GM21423 (cell line): ENCODE measurements at regions not wholly inside any gene's neighbourhood (a gene's known extent, or its start where the extent isn't known, plus 50 kb on each side); places are given as distances from the start of the nearest gene placed in this dataset.
"Not testable (repeated sequence)": the region's sequence is repeated elsewhere in the genome, so short reads cannot be mapped to it uniquely, and the experiment has no call there.

Source experiments
- ATAC-seq: cut with Tn5 transposase; IDR thresholded peaks from one replicate; pipeline ENCODE4 v1.9.1; 2021; ENCODE audit warnings: mild to moderate bottlenecking, moderate library complexity; ENCODE audit not compliant: unreplicated experiment

DNA sequence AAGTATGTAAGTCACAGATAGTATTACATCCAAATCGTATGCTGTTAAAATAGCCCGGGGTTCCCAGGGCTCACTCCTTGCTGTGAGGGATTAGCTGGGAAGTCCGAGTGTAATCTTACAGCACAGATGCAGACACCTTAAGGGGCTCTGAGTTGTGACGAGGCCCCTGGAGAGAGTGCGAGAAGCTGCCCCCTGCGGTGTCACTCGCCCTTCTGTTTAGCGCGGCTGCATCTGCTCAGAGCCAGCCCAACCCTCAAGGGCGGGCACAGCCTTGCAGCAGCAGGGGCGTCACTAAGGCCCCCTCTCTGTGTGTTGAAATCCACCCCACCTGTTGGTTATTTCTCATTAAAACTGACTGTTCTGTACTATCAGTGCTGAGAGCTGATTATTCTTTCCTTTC lies 135.8 kb downstream of the LAT start:
- ATAC-seq, result not testable (repeated sequence)

DNA sequence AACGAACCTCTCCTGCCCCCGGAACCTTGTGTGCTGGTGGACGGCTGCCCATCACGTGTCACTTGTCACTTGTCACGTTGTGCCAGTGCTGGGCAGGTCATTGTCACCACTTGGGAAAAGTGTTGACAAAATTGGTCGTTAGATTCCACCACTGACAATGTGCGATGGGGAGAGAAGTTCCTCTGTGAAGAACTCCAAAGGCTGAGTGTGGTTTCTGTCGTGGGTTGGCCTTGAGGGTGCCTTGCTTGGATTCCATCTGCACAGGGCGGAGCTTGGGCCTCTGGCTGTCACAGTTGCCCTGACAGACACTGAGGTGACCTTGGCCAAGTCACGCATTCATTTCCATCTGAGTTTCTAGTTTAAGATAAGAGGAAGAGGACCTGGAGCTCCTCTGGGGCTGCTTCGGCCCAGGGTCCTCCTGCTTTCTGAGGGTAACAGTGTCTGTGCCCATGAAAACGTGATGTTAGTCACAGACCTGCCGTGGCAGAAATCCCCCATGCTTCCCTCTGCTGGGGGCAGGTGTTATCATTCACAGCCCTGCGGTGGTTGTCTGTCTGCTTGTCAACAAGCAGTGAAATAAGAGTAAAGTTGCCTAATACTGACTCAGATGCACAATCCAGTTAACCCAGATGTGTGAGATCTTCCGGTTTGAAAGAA lies 133.6 kb downstream of the LAT start:
- ATAC-seq, result not testable (repeated sequence)

DNA sequence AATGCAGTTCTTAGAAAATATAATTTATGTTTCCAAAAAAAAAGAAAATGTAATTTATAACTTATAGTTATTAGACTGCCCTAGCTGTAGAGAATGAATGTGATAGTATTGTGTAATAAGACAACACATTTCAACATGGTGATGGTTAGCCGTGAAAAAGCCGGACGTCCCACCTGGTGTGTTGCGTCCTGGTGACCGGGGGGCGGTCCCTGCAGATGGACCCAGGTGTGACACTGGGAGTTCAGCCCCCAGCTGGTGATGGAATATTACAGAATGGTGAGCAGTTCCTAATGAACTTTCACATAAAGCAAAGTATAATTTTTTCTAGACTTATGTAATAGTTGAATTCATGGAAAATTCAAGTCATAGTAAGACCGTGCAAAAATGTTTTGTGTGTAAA lies 132.8 kb downstream of the LAT start:
- no peak for ATAC-seq

DNA sequence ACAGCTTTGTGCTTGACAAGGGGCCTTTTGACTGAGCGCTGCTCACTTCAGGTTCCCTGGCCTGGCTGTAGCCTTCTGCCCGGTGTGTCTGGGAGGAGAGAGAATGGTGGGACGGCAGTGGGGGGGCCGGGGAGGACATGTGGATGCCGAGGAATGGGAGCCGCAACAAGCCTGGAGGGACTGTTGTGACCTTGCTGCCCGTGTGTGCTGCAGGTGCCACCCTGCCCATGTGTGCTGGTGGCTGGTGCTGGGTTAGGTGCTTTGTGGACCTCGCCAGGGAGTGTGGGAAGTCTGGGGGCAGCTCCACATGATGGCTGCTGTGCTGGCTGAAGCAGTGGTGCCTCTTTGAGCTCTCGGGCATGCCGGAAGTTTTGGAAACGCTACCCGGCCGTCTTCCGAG lies 132.1 kb downstream of the LAT start:
- no peak for ATAC-seq

DNA sequence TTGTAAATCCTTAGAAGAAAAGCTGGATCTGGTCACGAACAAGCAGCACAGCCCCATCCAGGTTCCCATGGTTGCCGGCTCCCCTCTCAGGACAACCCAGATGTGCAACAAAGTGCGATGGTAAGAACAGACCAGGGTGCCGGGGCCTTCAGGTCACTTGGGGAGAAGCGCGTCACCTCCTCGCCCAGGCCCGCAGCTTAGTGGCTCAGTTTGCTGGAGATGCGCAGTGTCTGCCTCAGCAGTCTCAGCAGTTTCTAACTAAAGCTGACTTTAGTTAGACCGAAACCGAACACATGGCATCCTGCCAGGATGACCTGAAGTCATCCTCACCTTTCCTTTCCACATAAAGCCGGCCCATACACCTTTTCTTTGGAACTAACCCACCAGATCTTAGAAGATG lies 131.4 kb downstream of the LAT start:
- not testable (repeated sequence) for ATAC-seq

DNA sequence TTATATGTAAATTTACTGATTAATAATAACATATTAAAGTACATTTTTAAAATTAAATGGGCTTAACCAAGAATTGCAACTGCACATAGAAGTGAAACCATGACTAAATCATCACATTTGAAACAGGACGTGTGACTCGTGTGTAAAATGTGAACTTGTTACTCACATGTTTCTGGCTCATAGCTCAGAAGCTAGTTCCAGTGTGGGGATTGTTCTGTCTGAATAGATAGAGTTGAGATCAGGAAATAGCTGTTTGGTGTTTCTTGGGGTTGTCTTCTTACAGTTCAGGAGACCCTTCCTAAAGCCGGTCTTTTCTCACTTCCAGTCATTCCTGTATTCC lies 130.9 kb downstream of the LAT start:
- ATAC-seq, result peak; percentile 42

DNA sequence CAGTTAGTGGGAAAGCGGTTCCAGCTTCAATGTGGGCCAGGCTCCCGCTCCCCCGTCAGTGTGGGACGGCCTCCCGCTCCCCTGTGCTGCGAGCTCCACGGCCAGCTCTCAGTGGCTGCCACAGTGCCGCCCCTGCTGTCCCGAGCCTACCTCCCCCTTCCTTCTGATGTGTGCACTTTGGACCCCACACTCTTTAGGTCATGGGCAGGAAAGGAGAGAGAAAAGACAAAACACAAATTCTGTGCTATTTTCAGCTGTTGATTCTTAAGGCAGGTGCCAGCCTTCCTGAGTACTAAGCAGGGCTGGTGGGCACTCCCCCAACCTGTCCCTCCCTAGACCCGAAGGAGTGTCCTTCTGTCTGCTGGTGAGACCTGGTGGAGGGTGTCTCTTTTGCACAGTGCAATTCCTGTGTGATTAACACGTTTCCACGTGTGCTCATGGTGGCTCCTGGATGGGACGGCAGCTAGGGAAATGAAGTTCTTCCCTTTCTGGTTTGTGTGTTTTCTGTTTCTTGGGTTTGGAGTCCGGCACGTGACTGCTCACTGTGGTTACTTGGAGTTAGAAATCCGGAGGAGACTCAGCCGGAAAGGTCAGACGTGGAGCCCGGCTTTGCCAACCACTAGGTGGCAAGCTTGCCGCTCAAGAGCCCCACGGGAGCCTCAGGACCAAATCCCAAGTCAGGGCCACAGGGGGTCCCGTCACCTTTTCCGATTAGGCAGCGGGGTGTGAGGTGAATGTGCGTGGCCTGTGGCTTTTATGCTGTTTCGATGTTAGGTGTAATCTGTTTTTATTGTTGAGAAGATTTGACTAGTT lies 130.3 kb downstream of the LAT start:
- ATAC-seq, result peak; percentile 40

DNA sequence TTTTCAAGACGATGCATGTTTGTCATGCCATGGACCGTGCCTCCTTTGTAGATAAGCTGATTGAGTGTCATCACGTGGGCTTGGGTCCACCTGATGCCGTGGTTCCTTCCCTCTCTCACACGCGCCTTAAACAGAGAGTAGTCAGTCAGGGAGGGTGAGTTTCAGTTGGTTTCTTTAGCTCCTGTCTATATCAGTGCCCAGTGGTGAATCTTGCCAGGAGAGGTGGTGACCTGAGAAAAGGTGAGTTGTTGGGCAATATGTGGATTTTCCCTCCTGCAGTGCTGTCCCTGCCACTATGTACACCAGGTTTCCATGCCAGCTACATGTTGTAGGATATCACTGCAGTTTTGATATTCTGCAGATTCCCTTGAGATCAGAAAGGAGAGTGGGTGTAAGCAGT lies 129.7 kb downstream of the LAT start:
- ATAC-seq, result no peak

DNA sequence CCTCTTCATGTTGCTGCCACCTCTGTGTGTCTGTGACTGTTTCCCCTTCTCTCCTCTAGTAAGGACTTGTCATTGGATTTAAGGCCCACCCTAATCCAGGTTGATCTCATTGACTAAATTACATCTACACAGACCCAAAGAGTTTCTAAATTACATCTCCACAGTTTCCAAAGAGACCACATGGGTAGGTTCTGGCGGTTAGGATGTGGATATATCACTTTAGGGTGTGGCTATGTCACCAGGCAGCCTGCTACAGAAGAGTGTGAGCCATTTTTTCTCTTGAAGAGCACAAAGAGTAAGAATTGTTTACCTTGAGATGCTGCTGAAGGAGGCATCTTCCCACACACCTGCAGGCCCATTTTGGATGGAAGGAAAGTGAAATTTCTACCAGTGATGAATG lies 128.6 kb downstream of the LAT start:
- not testable (repeated sequence) for ATAC-seq

DNA sequence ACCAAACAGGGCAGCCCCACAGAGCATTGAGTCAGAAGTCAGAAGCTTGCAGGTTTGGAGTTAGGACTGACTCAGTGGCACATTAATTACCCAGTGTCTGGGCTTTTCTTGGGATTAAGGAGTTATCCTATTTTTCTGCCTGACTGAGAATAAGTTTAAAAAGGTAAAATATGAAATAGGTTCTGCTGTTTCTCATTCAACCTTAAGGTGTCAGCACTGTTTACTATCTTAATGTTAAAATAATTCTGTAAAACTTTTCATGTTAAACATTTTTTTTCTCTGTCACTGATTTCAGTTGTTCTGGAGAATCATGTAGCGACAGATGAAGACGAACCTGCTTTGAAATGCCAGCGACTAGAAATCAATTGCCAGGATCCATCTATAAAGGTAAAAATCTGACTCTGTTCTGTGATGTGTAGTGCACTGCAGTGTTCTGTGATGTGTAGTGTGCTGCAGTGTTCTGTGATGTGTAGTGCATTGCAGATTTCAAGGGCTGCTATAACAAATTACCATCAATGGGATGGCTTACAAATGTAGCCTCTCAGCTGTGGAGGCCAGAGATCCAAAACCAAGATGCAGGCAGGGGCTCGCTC lies 128.0 kb downstream of the LAT start:
- no peak for ATAC-seq

DNA sequence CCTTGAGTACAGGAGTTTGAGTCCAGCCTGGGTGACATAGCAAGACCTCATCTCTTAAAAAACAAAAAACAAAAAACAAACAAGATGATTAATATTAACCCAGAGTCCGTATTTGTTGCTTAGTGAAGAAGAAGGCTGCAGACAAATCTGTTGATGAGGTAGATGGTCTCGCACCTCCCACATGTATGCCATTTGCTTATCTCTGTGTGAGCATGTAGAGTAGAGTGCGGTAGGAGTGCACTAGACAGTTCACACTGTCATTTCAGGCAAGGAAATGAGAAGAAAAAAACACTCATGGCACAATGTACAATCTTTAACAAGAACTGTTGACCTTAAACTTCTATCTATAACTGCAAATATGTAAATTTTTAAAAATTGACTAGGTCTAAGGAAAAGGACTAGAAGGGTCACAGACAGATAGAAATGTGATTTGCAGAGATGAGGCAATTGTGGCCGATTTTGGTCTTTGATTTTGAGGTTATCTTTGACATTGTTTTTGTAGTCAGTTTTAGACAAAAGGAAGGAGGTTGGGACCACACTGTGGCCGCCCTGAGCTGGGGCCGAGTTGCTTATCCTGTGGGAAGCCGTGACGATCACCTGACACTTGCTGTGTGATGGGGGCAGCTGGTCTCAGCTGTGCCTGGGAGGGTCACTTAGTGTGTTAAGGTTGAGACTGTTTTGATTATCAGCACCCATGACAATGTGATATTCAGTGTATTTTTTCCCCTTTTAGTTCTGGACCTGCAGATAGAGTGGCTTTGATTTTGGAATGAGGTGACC lies 127.2 kb downstream of the LAT start:
- ATAC-seq, result not testable (repeated sequence)

DNA sequence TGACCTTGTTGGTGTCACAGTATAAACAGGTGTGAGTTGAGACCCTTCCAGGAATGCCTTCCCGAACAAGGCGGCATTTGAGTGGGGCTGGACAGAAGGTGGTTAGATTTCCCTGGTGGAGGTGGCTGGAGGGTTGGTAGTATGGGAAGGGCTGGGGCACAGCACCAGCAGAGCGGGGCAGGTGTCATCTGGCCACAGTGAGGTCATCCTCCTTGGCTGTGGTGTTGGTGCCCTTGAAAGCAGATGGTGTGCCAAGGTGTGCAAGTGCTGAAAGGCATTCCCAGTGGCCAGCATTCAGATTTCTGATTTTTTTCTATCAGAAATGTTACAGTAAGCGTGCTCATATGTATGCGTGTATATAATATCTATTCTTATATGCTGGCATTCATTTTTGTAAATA lies 126.6 kb downstream of the LAT start:
- ATAC-seq, result no peak

DNA sequence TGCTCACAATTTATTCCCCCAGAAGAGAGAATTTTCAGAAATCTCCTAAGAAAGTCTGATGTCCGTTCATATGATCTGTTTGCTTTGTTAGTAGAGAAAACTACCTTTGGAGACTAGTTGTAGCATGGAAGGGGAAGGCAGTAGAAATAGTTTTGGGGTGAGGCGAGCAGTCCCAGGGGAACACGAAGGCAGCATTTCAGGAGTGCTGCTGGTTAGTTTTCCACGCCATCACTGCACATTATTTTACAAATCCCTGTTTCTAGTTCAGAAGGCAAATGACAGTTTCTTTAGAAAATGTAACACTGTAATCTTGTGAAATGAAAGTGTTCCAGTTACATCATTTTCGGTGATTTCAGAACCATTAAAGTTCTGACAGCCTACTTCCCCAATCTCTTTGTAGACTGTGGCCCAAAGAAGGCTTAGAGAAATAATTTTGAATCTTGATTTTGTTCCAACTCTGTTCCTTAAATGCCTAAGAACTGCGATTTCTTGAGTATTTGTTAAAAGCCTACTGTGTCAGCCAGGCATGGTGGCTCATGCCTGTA lies 123.8 kb downstream of the LAT start:
- ATAC-seq, result not testable (repeated sequence)

DNA sequence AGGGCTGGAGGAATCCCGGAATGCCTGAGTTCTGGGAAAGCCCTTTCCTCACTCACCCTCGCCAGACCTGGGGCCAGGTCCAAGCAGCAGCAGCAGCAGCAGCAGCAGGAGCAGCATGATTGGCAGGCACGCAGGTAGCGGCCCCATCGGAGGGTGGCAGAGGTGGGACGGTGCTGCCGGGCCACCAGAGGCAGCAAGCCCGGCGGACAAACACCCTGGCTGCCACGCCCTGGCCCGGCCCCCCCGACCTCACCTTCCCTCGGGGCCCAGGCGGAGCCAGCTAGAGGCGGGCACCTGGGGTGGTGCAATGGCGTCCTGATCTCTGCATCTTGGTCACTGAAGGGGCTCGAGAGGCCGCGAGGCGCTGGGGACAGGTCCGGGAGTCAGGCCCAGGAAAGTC lies 122.4 kb downstream of the LAT start:
- ATAC-seq, result no peak

DNA sequence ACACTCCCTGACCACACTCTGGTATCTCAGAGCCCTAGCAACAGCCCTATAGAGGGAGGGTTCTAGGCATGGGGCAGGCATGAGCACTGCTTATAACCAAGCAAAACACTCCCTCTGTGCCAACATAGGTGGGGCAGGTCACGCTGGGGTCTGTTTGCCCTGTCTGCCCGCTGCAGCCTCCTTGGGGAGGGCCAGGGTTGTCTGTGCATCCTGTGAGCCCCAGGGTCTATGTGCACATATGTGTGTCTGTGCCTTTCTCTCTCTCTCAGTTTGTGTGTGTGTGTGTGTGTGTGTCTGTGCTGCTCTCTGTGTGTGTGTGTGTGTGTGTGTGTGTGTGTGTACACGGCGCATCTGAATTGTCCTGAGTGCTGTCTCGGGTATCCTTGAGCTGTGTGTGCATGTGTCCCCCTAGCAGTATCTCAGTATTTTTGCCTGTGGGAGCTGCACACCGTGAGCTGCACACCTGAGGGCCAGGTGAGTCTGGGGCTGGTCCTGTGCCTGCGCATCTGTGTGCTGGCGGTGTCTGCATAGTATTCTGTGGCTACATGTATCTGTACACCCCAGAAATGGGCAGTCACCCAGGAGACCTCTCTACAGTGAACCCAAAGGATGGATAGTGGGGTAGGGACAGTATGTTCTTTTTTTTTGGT lies 121.5 kb downstream of the LAT start:
- ATAC-seq, result not testable (repeated sequence)

DNA sequence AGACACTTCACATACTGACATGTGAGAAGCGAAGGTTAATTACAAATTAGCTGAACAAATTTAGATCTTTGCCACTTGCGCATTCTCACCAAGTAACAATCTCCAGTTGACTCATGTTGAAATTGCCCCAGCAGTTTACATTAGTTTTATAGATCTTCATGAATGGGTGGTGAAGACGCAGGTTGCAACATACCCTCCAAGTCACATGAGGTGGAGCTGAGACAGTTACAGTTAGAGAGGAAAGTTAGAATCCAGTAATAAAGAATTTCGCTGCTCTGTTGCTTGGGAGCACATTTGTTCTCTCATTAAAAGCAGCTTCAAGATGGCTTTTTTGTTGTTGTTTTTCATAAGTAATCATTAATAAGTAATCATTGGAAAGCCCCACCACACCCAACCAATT lies 119.7 kb downstream of the LAT start:
- not testable (repeated sequence) for ATAC-seq

DNA sequence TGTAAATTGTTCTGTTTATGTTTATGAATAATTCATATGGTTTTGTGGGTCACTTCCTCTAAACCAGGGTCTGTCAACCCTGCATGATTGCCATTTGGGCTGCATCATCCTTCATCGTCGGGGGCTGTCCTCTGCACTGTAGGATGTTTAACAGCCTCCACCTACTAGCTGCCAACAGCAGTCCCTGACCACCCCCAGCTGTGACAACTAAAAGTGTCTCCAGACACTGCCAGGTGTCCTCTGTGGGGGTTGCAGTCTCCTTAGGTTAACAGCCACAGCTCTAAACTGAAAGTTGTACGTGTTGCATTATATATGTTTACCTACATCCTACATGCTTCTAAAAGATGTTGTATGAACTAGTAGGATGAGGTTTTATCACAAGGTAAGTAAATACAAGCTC lies 113.1 kb downstream of the LAT start:
- ATAC-seq, result not testable (repeated sequence)

DNA sequence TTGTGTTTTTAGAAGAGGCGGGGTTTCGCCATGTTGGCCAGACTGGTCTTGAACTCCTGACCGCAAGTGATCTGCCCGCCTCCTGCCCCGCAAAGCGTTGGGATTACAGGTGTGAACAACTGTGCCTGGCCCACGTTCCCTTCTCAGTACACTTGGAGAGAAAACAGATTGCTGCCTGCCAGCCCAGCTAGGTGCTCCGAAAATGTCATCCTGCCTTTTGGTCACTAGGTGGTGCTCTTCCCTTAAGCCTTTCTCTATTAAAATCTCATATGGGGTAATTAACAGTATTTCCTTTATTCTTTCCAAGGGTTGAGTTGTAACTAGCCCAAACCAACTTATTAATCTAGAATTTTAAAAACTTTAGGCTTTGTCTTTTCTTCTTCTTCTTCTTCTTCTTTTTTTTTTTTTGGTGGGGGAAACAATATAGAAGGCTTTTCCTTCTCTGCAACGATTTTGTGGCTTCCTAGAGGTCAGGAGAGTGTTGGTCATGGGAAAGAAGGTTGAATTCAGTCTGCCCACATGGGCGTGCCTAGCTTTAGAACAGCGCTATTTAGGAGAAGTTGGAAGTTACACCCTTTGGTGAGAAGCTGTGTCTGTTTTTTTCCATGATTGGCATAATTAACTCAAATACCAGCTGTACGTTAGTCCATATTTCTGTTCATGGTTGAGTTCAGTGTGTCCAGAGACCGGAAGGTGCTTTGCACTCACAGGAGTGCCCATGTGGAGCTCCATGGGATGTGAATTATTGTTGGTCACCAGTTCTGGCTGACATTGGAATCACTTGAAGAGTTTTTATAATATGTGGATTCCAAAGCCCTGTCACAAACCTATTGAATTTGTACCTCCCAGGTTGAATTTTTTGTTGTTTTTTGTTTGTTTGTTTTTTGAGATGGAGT lies 110.1 kb downstream of the LAT start:
- not testable (repeated sequence) for ATAC-seq

DNA sequence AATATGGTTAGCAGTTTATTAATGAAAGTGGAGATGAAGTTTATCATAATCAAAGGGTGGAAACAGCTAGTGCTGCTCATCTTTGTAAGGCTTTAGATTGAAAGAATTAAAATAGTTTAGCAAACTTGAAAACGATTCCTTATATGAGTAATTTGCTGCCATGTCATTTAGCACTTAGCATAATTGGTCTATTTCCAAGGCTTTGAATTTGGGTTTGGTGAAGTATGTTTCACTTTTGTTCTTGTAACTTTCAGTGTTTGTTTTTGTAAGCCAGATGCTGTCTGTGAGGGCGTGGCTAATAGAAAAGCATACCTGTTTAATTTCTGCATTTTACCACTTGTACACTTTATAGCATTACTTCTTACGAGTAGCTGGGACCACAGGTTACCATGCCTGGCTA lies 109.5 kb downstream of the LAT start:
- not testable (repeated sequence) for ATAC-seq

DNA sequence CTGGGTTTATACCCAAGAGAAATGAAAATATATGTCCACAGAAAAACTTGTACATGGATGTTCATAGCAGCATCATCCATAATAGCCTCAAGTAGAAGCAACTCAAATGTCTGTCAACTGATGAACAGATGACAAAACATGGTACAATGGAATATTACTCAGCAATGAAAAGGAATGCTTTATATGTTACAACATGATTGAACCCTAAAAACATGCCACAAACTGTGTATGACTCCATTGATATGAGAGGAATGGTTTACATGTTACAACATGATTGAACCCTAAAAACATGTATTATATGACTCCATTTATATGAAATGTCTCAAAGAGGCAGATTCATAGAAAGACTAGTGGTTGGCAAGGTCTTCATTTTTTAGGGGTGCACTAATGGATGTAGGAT lies 104.8 kb downstream of the LAT start:
- not testable (repeated sequence) for ATAC-seq
